HEK293 (cell line): ENCODE measurements at regions not wholly inside any gene's neighbourhood (a gene's known extent, or its start where the extent isn't known, plus 50 kb on each side); places are given as distances from the start of the nearest gene placed in this dataset.

Experiments used
- CTCF ChIA-PET: fragments of 350-600 bp; formaldehyde crosslinking; extraction: SDS; loops from one replicate; lab custom pipeline; 2021; ENCODE audit warnings: antibody characterized with exemption; lab: Yijun Ruan, JAX
- POLR2A ChIA-PET: fragments of 300-600 bp; formaldehyde crosslinking; extraction: SDS; loops from one replicate; lab custom pipeline; 2020; ENCODE audit warnings: antibody characterized with exemption, inconsistent platforms; lab: Yijun Ruan, JAX
- H3K27ac ChIP-seq: fragments of 200-500 bp; sonication (Bioruptor generic); 2 replicates; pipeline ENCODE4 v1.5.1; 2014; ENCODE audit warnings: low read depth, low read length, control low read depth, inconsistent platforms; ENCODE audit errors: extremely low read depth
- H3K36me3 ChIP-seq, 2 experiments: fragments of 200-500 bp in 1 of 2; sonication (Bioruptor generic) in 1 of 2; 1 replicate in 1 of 2; 2 replicates in 1 of 2; pipeline ENCODE4 v1.5.1; 2014 to 2017; ENCODE audit warnings: inconsistent platforms in 2 of 2, low read length in 2 of 2; ENCODE audit not compliant: control insufficient read depth in 2 of 2, insufficient read depth in 1 of 2
- H3K4me1 ChIP-seq: fragments of 200-500 bp; sonication (Bioruptor generic); 2 replicates; pipeline ENCODE4 v1.5.1; 2014; ENCODE audit warnings: mild to moderate bottlenecking, low read length, inconsistent platforms; ENCODE audit not compliant: control insufficient read depth, insufficient read depth
- H3K4me3 ChIP-seq: 2 replicates; pipeline ENCODE4 v1.5.1; 2011; ENCODE audit warnings: low read depth, mild to moderate bottlenecking, control low read depth, low read length, moderate library complexity
- H3K9me3 ChIP-seq: fragments of 200-500 bp; sonication (Bioruptor generic); 2 replicates; pipeline ENCODE4 v1.5.1; 2014; ENCODE audit warnings: low read depth, low read length, inconsistent platforms; ENCODE audit not compliant: control insufficient read depth, insufficient read depth
- AEBP2 ChIP-seq: fragments of 450-650 bp; formaldehyde crosslinking; IDR thresholded peaks from 2 replicates; pipeline ENCODE4 v1.5.1; 2016; ENCODE audit warnings: missing biosample characterization, missing genetic modification characterization, borderline replicate concordance
- EGR2 ChIP-seq: fragments of 450-650 bp; formaldehyde crosslinking; IDR thresholded peaks from 2 replicates; pipeline ENCODE4 v1.5.1; 2016; ENCODE audit warnings: low read depth, missing biosample characterization, missing genetic modification characterization
- GLIS1 ChIP-seq: fragments of 450-650 bp; formaldehyde crosslinking; IDR thresholded peaks from 2 replicates; pipeline ENCODE4 v1.5.1; 2016; ENCODE audit warnings: missing biosample characterization, missing genetic modification characterization
- HIC1 ChIP-seq: fragments of 450-650 bp; formaldehyde crosslinking; IDR thresholded peaks from 2 replicates; pipeline ENCODE4 v1.5.1; 2016; ENCODE audit warnings: missing biosample characterization, missing genetic modification characterization
- KLF8 ChIP-seq: fragments of 450-650 bp; formaldehyde crosslinking; IDR thresholded peaks from 2 replicates; pipeline ENCODE4 v1.5.1; 2016; ENCODE audit warnings: missing biosample characterization, missing genetic modification characterization
- PRDM4 ChIP-seq: fragments of 450-650 bp; formaldehyde crosslinking; IDR thresholded peaks from 2 replicates; pipeline ENCODE4 v1.5.1; 2017; ENCODE audit warnings: missing biosample characterization, missing genetic modification characterization
- SP2 ChIP-seq: fragments of 450-650 bp; formaldehyde crosslinking; IDR thresholded peaks from 2 replicates; pipeline ENCODE4 v1.5.1; 2016; ENCODE audit warnings: missing biosample characterization, missing genetic modification characterization
- ZBTB21 ChIP-seq: fragments of 450-650 bp; formaldehyde crosslinking; IDR thresholded peaks from 2 replicates; pipeline ENCODE4 v1.5.1; 2017; ENCODE audit warnings: missing biosample characterization, missing genetic modification characterization
- ZBTB7A ChIP-seq: fragments of 450-650 bp; formaldehyde crosslinking; IDR thresholded peaks from 2 replicates; pipeline ENCODE4 v1.5.1; 2016; ENCODE audit warnings: low read depth, missing biosample characterization, missing genetic modification characterization
- ZNF18 ChIP-seq: fragments of 450-650 bp; formaldehyde crosslinking; IDR thresholded peaks from 2 replicates; pipeline ENCODE4 v1.5.1; 2016; ENCODE audit warnings: missing biosample characterization, missing genetic modification characterization
- ZNF274 ChIP-seq, 2 experiments: fragments of 200-500 bp in 1 of 2; fragments of 450-650 bp in 1 of 2; sonication (Bioruptor generic) in 1 of 2; formaldehyde crosslinking in 1 of 2; IDR thresholded peaks; 2 replicates each; pipeline versions ENCODE4 v1.5.1 to v1.6.1; 2014 to 2016; ENCODE audit warnings: borderline replicate concordance in 1 of 2, inconsistent platforms in 1 of 2, low read length in 1 of 2, missing biosample characterization in 1 of 2, missing genetic modification characterization in 1 of 2
- ZNF350 ChIP-seq: fragments of 450-650 bp; formaldehyde crosslinking; IDR thresholded peaks from 2 replicates; pipeline ENCODE4 v1.5.0; 2017; ENCODE audit warnings: missing biosample characterization, mild to moderate bottlenecking, missing genetic modification characterization
- ZNF423 ChIP-seq: fragments of 450-650 bp; formaldehyde crosslinking; IDR thresholded peaks from 2 replicates; pipeline ENCODE4 v1.5.1; 2016; ENCODE audit warnings: missing biosample characterization, missing genetic modification characterization
- ZNF530 ChIP-seq: fragments of 450-650 bp; formaldehyde crosslinking; IDR thresholded peaks from 2 replicates; pipeline ENCODE4 v1.5.1; 2016; ENCODE audit warnings: low read depth, missing biosample characterization, missing genetic modification characterization
- ZNF571 ChIP-seq: fragments of 450-650 bp; formaldehyde crosslinking; IDR thresholded peaks from 2 replicates; pipeline ENCODE4 v1.5.0; 2017; ENCODE audit warnings: missing biosample characterization, missing genetic modification characterization
- ZNF654 ChIP-seq: fragments of 450-650 bp; formaldehyde crosslinking; IDR thresholded peaks from 2 replicates; pipeline ENCODE4 v1.5.1; 2016; ENCODE audit warnings: low read depth, missing biosample characterization, missing genetic modification characterization
- TF ChIP-seq, protein P1 (sequence below): fragments of 450-650 bp; formaldehyde crosslinking; IDR thresholded peaks from 2 replicates; pipeline ENCODE4 v1.5.1; 2017; ENCODE audit warnings: missing biosample characterization, missing genetic modification characterization

- TF ChIP-seq SP2 (tag by site-specific recombination) (no peak), ZNF350 (no peak), ZNF530 (tag by site-specific recombination) (no peak), KLF8 (tag by site-specific recombination) (no peak), ZNF423 (tag by site-specific recombination) (no peak), ZBTB21 (tag by site-specific recombination) (no peak), ZNF654 (tag by site-specific recombination) (no peak), AEBP2 (tag by site-specific recombination) (no peak), HIC1 (tag by site-specific recombination) (no peak), GLIS1 (tag by site-specific recombination) (no peak), ZBTB7A (tag by site-specific recombination) (no peak), EGR2 (tag by site-specific recombination) (no peak), ZNF18 (tag by site-specific recombination) (no peak), PRDM4 (tag by site-specific recombination) (no peak), ZNF274 (IDR thresholded peaks at IDR 0.05; ENCODE audit: low read length) (no peak), ZNF274 (tag by site-specific recombination; IDR thresholded peaks at IDR 0.05; ENCODE audit: borderline replicate concordance) (no peak), ZNF571 (tag by site-specific recombination) (no peak)
- TF ChIP-seq, protein P1, sequence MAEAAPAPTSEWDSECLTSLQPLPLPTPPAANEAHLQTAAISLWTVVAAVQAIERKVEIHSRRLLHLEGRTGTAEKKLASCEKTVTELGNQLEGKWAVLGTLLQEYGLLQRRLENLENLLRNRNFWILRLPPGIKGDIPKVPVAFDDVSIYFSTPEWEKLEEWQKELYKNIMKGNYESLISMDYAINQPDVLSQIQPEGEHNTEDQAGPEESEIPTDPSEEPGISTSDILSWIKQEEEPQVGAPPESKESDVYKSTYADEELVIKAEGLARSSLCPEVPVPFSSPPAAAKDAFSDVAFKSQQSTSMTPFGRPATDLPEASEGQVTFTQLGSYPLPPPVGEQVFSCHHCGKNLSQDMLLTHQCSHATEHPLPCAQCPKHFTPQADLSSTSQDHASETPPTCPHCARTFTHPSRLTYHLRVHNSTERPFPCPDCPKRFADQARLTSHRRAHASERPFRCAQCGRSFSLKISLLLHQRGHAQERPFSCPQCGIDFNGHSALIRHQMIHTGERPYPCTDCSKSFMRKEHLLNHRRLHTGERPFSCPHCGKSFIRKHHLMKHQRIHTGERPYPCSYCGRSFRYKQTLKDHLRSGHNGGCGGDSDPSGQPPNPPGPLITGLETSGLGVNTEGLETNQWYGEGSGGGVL (tag by site-specific recombination) = no peak
- no peaks in the 10 kb centered on the region for H3K36me3 ChIP-seq
- H3K4me1 ChIP-seq = no peaks in the 10 kb centered on the region
- H3K4me3 ChIP-seq = no peak overlapping the region
- ChIA-PET POLR2A (no interaction called here), CTCF (no interaction called here)
- no peak overlapping the region for H3K27ac ChIP-seq
- H3K9me3 ChIP-seq = no peaks in the 10 kb centered on the region
Measured at GRCh38 chr15:61684749-61685467, 375.3 kb downstream of the VPS13C start.
